ENCODE measurements at regions not wholly inside any gene's neighbourhood (a gene's known extent, or its start where the extent isn't known, plus 50 kb on each side); places are given as distances from the start of the nearest gene placed in this dataset.

GRCh38 chr6:24060982-24061754 lies 64.8 kb upstream of the NRSN1 start:
- intact Hi-C loops (cut with micrococcal nuclease), result no loop called here

DNA sequence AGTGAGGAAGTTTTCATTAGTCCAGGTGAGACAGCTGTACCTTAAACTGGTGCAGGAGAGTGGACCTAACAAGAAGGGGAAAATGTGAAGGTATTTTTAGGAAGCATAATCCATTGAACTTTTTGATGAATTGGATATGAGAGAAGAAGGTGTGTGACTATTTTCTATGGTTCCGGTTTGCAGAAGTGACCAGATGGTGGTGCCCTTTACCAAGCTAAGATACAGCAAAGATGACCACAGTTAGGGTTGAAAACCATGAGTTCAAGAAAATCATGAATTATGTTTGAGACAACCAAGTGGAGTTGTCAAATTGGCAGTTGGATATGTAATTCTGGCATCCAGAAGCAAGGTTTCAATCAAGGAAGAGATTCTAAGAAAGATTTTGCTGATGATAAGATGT lies 61.9 kb upstream of the NRSN1 start:
- intact Hi-C loops (cut with micrococcal nuclease), result no loop called here

GRCh38 chr6:24064832-24065231 lies 61.2 kb upstream of the NRSN1 start:
- intact Hi-C loops (cut with micrococcal nuclease), result no loop called here

- intact Hi-C loops (cut with micrococcal nuclease), result no loop called here
Measured at GRCh38 chr6:24069526-24069925, 56.5 kb upstream of the NRSN1 start.

- intact Hi-C loops (cut with micrococcal nuclease), result no loop called here
Measured at GRCh38 chr6:24072038-24072746, 53.8 kb upstream of the NRSN1 start.

- intact Hi-C loops (cut with micrococcal nuclease), result no loop called here
Measured at GRCh38 chr6:24076011-24076410, 50.0 kb upstream of the NRSN1 start.
